HuH-7.5 (cell line): ENCODE measurements at regions not wholly inside any gene's neighbourhood (a gene's known extent, or its start where the extent isn't known, plus 50 kb on each side); places are given as distances from the start of the nearest gene placed in this dataset.

ENCODE experiments used
- DNase-seq: peaks from one replicate; pipeline ENCODE4 v3.0.0; 2011; ENCODE audit warnings: low spot score

DNA sequence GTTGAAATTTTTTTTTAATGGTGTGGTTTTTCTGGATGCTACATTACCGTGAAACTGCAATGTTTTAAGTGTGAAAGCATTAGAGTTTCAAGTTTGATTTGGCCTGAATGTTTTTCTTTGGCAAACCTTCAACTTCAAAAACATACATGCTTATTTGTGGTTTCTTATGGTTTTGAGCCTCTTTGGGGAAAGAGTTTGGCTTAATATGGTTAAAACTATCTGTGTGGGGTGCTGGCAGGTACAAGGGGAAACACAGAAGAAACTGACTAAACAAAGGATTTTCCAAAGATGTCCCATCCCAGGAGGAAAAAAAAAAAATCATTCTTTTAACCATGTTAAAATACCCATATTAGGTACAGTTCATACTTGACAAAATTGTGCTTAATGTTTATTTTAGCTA, 121.1 kb downstream of the HGF start:
- no peak for DNase-seq

DNA sequence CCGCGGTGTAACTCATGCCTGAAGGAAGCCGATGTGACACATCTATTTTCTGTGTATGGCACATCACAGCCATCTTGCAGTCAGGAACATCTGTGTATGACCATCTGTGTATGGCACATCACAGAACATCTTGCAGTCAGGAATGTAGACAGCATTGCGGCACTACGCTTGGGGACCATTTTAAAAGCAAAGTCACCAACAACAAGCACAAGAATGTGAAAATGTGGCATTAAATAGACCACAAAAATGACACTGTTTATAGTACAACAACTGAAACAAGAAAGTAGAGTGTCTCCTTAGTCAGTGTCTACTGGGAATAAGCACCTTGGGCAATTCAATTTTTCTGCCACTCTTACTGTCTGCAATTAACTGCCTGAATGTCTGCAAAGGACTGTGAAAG, 124.4 kb downstream of the HGF start:
- DNase-seq = no peak

DNA sequence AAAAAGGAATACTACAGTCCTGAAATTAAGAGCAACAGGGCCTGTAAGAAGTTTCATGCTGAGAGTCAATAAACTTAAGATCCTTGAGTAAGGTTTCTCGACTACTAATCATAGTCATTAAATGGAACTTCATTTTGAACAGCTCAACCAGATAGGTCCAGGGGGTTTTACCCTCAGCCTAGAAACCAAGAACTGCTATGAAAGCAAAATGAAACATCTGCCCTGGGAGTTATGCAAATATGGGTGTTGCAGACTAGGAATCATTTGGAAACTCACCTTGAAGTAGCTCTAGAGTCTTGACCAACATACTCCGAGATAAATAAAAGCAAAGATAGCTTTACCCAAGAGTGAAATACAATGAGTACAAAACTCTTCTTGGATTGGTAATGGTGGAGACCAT, 128.0 kb downstream of the HGF start:
- DNase-seq = no peak

DNA sequence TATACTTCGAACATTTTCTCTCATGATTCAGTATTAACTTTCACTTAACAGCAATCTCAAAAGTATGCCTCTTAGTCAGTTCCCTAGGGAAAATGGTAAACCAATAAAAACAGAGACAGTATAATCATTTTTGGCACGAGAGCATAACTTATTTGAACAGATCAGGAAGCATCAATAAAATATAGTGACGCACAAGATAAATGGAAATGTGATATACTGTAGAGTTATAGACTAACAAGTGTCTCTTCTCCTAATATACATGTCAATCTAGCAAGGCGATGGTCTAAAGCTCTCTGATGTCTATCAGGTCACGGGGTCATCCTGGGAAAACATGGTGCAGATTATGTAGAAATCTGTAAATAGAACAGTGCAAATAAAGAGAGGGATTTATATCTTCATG, 131.6 kb downstream of the HGF start:
- no peak for DNase-seq

DNA sequence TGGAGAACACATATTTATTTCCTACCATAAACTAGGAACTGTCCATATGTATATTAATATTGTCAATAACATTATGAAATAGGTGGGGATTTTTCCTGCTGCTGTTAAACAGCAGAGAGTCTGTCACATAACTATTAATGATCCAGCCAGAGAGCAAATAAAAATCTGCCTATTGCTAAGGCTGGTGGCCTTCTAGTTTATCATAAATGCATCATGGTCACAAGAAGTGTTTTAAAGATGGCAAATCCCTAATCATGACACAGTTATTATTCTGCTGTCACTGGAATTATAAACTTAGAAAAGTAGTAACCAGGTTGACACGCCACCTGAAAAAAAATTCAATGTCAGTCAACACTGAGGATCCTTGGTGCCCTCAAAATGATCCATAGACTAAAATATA, 132.3 kb downstream of the HGF start:
- DNase-seq = no peak

DNA sequence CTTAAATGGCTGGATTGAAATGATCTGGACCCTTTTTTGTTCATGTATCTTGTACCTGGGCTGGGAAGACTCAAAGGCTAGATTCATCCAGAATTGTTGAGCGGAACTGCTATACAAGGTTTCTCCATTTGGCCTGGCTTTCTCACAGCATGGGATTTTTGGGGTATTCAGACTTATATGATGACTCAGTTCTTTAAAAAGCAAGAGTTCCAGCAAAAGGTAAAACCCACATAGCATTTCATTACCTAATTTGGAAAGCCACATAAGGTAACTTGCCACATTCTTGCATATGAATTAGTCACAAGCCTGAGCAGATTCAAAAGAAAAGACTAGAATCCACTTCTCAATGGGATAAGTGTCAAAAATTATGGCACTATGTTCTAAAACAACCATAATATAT, 137.4 kb downstream of the HGF start:
- no peak for DNase-seq

DNA sequence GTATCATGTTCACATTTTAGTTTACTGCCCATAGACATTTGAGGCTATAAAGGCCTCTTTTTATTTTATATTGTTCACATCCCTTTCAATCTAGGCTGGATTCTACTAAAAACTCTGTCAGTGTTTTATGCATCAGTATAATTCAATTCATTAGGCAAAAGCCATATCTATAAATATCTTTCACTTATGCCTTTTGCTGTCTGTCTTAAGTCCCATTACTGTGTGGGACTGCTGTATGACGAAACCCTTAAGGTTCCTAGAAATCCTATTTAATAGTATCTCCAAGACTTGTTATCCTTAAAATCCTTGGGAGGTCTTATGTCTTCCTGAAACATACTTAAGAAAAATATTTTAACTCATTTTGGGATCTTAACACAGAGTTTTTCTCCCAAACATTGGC, 139.2 kb downstream of the HGF start:
- no peak for DNase-seq

DNA sequence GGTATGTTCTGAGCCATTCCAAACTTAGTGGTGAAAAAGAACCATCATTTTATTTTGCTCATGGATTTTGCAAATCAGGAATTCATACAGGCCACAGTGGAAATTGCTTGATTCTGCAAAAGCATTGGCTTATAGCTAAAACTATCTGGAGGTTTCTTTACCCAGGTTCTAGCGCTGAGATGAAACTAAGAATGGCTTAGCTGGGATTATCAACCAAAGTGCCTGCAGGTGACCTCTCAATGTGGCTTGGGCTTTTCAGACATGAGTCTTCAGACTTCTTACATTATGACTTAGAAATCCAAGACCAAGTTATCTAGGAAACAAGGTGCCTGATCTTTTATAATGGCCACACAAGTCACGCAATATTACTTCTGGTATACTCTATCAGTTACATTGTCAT, 140.1 kb downstream of the HGF start:
- no peak for DNase-seq

DNA sequence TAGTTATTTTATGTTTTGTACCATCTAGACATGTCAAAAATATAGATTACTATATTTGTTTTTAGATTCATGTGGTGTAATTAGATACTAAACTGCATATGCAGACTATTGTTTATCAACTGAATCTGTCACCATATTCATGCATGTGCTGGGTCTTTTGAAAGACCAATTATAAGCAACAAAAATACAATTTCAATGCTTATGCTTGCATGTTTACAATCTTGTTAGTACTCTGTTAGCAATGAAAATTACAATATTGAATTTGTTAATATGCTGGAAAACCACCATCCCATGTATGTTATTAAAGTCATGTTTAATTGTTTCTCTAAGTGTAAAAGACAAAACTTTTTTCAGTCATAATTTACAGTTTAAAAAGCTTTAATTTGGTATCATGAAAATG, 140.9 kb downstream of the HGF start:
- DNase-seq = no peak

DNA sequence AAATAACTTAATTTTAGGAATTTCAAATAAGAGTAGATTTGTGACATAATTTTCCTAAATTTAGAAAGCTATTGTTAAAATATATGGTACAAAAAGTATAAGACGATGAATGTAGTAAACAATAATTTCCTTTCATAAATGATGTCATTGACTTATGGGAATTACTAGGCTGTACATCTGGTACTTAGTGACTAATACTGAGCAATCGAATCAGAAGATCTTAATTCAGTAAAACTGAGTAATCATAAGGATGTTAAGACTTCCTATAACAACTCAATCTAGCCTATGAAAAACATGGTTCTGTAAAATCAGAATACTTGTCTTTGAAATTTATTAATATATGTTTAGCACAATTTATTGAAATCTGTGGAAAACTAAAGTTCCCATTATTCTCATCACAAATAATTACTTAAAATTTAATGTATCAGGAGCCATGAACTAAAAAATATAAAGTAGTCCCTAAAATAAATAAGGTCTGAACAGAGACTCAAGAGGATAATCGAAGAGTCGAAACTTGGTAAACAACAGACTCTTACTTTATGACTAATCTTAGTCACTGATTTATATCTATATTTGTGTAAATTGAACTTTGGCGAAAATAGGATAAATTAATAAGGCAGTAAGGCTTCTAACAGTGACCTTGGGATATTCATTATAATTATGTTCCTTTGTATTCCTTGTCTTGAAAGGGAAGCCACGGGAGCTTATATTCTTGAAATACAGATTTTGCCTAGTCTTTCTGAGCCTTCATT, 142.1 kb downstream of the HGF start:
- DNase-seq = no peak

DNA sequence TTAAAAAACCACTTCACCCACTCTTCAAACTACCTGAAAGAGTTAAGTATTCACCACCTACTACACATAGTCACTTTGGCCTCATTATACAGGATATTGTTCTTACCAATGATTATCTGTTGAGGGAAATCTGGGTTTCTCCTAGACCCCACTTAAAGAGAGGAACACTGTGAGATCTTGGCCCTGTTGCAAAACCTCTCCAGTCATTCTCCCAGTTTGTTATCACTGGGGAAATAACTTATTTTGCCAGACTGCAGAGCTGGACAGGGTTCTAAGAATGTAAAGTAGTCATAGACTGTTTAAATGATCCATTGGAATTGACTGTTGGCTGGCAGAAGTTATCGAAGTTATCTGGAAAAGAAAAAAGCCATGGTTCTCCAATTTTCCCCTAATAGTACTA, 143.8 kb downstream of the HGF start:
- no peak for DNase-seq

DNA sequence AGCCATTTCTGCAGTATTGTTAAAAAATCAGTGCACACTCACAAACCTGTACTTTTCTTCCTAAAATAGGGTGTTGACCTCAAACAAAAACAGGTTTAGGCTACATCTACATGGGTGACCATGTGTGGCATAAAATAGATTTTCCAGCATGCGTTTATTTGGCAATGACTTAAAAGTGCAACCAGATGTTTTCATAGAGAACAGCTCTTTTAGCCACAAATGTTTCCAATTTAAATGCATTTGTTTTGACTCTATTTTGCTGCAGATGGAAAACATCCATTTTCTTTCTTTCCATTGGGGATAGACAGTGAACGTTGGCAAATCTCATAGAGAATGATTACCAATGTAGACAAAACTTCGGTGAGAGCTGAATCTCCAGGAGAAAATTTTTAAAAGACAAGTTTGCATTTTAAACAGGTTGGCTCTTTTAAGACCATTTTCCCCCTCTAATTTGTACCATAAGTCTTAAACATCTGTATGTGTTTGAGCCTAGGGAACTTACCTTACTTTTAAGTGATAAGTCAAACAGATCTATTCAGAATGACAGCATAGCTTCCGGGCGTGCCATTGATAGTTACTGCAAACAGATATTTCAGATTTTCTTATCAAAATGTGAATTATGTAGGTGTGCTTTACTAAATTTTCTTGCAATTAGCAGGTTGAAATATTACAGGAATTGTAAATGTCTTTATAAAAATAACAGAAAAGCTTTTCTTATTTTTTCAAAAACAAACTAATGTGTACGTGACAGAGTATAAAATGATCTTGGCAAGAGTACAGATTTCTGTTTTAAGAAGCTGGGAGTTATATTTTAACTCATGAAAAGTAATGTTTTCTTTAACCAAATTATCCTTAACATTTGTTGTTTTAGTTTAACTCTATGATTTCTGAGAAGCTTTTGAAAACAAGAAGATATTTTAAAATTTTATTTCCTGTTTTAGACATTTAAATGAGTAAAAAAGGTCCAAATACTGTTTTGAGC, 144.9 kb downstream of the HGF start:
- no peak for DNase-seq

DNA sequence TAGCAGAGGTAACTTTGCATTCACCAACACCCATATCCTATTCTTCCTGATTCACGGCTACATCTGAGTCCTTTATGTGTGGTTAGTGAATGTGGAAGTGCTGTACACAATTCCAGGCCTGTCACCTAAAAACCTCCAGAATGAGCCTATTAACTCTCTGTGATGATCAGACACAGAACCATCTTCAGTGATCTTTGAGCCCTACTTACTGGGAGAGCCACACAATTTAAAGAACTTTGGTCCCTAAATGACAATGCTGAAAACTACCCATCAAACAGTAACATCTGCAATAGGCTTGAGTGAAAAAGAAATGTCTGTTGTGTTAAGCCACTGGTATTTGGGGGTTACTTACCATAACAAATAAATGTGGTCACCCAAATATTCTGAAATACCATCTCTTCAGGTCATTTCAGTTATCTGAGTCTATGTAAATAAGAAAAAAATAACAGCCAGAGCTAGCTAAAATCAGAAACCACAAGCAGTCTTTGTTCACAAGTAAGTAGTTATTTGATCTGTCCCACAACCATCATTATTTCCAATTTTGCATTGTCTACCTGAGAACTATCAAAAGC, 145.7 kb downstream of the HGF start:
- DNase-seq = no peak

DNA sequence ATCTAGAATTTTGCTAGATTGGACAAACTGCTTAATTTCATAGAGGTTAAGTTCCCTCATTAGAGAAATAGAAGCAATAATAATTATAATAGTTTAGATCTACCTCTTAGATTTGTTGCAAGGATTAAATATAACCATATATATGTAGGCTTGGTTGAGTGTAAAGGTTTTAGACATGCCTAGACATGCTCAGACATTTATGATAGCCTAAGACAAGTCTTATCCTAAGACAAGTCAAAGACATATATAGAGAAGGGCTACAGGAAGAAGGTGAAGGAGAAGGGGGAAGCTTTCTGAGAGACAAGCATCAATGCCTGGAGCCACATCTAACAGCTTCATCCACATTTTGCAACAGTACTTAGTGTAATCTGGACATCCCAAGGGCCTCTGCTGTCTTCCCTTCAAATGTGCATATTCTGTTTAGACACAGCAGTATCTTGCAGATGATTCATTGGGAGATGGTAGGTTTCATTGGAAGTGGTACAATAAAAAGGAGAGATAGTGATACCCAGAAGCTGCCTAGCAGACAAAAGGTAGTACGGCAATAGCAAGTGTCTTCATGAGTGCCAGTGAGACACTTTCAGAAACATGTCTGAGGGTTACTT, 146.5 kb downstream of the HGF start:
- DNase-seq = no peak

DNA sequence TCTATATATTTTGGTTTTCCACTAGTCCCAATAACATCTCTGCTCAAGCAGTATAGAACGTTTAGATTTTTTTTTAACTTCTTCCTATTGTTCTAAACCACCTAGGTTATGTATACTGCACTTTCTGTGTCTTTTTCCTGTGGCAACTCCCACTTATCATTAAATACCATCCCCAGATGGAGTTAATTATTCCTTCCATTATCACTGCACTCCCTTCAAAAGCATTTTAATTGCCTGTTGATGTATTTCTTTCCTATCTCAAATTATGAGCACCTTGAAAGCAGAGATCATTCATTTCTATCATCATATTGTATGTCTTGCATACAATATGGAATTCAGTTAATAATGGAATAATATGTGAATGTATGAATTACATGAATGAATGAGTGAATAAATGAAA, 148.0 kb downstream of the HGF start:
- no peak for DNase-seq

DNA sequence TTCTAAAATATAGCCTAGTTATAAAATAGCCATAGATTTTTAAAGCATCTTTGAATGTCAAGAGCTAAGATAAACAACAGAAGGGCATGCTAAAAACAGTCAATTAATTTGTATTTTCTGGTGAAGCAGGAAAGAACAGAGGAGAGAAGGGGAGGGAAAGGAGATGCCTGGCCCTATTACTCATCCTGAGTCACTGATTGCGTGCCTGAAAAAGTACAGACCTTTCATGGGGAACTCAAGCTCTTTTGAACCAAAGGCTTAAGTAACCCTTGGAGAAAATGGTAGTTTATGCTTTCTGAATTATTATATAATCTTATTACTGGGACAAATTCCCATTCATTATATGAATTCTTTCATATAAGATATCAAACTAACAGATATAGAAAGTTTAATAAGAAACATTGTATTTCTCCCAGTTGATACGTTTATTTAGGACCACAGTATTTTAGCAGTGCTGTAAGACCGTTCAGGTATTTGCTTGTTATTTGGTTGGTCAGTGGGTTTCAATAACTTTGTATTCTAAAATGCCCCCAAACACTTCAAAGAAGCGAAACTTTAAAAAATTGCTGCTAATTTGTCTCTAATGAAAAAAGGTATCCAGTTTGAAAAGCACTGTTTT, 151.3 kb downstream of the HGF start:
- DNase-seq = no peak

DNA sequence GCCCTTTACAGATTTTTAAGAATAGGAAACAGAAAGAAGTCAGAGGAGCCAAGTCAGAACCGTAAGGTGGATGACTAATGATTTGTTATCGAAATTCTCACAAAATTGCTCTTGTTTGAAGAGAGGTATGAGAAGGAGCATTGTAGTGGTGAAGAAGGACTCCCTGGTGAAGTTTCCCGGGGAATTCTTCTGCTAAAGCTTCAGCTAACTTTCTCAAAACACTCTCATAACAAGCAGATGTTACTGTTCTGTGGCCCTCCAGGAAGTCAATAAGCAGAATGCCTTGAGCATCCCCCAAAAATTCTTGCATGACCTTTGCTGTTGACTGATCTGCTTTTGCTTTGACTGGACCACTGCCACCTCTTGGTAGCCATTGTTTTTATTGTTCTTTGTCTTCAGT, 152.9 kb downstream of the HGF start:
- DNase-seq = no peak

DNA sequence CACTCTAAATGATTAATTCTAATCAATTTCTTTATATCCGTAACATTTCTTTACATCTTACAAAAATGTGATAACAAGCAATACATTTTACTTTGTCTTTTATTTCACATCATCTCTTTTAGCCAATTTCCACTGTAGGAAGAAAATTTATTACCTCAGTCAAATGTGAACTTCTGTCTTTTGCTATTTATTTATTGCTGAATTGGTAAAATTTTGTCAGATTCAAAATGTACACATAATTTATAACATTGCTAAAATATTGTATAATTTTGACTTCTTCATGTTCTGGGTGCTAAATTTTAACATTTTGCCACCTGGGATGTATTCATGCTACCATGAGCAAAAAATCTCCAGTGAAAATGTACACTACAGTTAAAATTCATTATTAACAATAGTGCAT, 158.0 kb downstream of the HGF start:
- DNase-seq = no peak

DNA sequence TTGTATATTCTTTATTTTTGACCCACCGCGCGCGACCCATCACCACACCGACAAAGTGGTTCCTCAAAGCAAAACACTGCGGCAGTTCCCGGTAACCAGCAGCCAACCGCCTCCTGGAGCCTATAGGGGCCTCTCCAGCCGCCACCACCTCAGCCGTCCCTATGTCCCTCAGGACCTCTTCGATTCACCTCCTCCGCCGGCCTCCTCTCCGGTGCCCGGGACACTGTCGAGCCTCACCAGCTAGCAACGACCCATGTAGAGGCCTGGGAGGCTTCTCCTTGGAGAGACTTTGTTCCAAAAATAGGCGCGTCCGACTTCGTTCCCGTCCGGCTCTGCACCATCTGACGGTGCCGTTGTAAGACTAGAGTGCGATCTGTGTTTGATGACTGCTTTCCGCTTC, 158.8 kb downstream of the HGF start:
- no peak for DNase-seq

DNA sequence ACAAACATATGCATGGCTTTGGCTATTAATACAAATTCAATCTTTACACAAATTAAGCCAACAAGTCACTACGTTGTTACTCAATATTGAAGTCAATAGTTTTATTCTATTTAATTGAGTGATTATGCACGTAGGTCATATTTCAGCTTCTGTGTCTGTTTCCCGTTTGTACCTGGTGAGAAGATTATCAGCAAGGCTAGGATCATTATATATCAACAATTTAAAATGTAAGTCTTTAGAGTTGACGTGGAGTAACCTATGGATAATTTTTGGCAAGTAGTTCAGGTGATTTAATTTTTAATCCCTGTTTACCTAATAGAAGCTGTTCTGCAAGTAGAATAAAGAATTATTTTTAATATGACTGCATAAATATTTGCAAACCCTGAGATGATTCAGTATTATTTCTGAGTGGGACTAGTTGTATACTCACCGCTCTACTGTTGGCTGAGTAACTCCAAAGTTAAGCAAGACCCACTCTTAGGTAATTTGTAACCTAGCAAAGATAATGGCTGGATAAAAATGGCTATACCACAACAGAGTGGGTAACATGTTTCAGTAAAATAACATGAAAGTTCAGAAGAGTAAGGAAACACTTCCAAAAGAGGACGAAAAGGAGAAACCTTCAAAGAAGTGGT, 161.0 kb downstream of the HGF start:
- DNase-seq = peak; percentile 3

DNA sequence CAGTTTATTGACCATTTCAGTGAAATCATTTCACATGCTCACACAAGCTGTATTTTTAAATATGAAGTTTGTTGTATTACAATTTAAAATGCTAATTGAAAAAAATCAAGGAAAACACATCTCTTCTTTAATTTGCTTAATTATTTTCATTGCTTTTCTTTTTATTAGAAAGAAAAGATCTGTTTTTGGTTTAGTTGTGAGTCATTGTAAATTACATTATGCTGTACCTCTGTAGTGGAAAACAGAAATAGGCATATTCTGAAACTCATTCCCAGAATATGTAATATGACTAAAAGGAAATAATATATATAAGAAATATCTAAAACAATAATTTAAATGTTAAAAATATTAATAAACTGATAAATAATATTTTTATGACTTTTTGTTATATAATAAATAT, 161.9 kb downstream of the HGF start:
- DNase-seq = no peak
